OCI-LY1 (cell line): ENCODE measurements at regions not wholly inside any gene's neighbourhood (a gene's known extent, or its start where the extent isn't known, plus 50 kb on each side); places are given as distances from the start of the nearest gene placed in this dataset.

ENCODE experiments used
- H2AFZ ChIP-seq: fragments of 200-600 bp; sonication (generic), shearing (Covaris generic); 2 replicates; pipeline ENCODE4 v1.6.0; 2014; ENCODE audit warnings: antibody characterized with exemption, mild to moderate bottlenecking, low read length
- H3F3A ChIP-seq: fragments of 200-600 bp; sonication (generic), shearing (Covaris generic); 2 replicates; pipeline ENCODE4 v1.6.0; 2014; ENCODE audit warnings: mild to moderate bottlenecking, antibody characterized with exemption, low read length, moderate library complexity; ENCODE audit not compliant: insufficient read depth
- H3K27ac ChIP-seq: fragments of 200-600 bp; sonication (generic); 2 replicates; pipeline ENCODE4 v1.5.1; 2014; ENCODE audit warnings: low read length, mixed run types, mild to moderate bottlenecking, low read depth; ENCODE audit not compliant: poor library complexity, severe bottlenecking
- H3K27me3 ChIP-seq: fragments of 200-600 bp; sonication (generic); 2 replicates; pipeline ENCODE4 v1.6.0; 2014; ENCODE audit warnings: antibody characterized with exemption, mild to moderate bottlenecking, low read length, moderate library complexity; ENCODE audit not compliant: insufficient read depth
- H3K36me3 ChIP-seq: fragments of 200-600 bp; sonication (generic); 2 replicates; pipeline ENCODE4 v1.6.1; 2014; ENCODE audit warnings: mild to moderate bottlenecking, antibody characterized with exemption, low read length, moderate library complexity, mixed read lengths; ENCODE audit not compliant: insufficient read depth
- H3K4me1 ChIP-seq: fragments of 200-600 bp; sonication (generic); 2 replicates; pipeline ENCODE4 v1.5.1; 2014; ENCODE audit warnings: mild to moderate bottlenecking, low read length, moderate library complexity; ENCODE audit not compliant: insufficient read depth, severe bottlenecking
- H3K4me2 ChIP-seq: fragments of 200-600 bp; sonication (generic), shearing (Covaris generic); 2 replicates; pipeline ENCODE4 v1.6.1; 2014; ENCODE audit warnings: low read length
- H3K4me3 ChIP-seq: fragments of 200-600 bp; sonication (generic); 2 replicates; pipeline ENCODE4 v1.5.1; 2014; ENCODE audit warnings: low read length, low read depth, mild to moderate bottlenecking, mixed read lengths; ENCODE audit not compliant: poor library complexity, severe bottlenecking
- H3K79me2 ChIP-seq: fragments of 200-600 bp; shearing (Covaris generic); 2 replicates; pipeline ENCODE4 v1.6.1; 2016; ENCODE audit warnings: mixed run types, low read length, mixed read lengths; ENCODE audit not compliant: insufficient read depth
- H3K9ac ChIP-seq: fragments of 200-600 bp; sonication (generic), shearing (Covaris generic); 2 replicates; pipeline ENCODE4 v1.6.1; 2014; ENCODE audit warnings: mild to moderate bottlenecking, low read length, mixed read lengths
- H3K9me2 ChIP-seq: fragments of 200-600 bp; sonication (generic), shearing (Covaris generic); 2 replicates; pipeline ENCODE4 v1.6.1; 2014; ENCODE audit warnings: low read depth, mild to moderate bottlenecking, low read length, mixed read lengths
- H3K9me3 ChIP-seq: fragments of 200-600 bp; shearing (Covaris generic); 2 replicates; pipeline ENCODE4 v1.6.1; 2014; ENCODE audit warnings: low read length, mixed read lengths
- H4K20me1 ChIP-seq: fragments of 200-600 bp; sonication (generic), shearing (Covaris generic); 2 replicates; pipeline ENCODE4 v1.6.0; 2016; ENCODE audit warnings: mild to moderate bottlenecking, low read length; ENCODE audit not compliant: insufficient read depth
- EZH2 ChIP-seq: fragments of 200-600 bp; sonication (generic), shearing (Covaris generic); IDR thresholded peaks from 2 replicates; pipeline ENCODE4 v1.8.0; 2017; ENCODE audit warnings: borderline replicate concordance, mixed run types, mild to moderate bottlenecking, antibody characterized with exemption, low read length, moderate library complexity, mixed read lengths
- TF ChIP-seq, protein P1 (sequence below): fragments of 200-600 bp; sonication (generic), shearing (Covaris generic); IDR thresholded peaks from 2 replicates; pipeline ENCODE4 v1.5.1; 2017; ENCODE audit warnings: mild to moderate bottlenecking, antibody characterized with exemption, low read length, moderate library complexity, mixed read lengths

DNA sequence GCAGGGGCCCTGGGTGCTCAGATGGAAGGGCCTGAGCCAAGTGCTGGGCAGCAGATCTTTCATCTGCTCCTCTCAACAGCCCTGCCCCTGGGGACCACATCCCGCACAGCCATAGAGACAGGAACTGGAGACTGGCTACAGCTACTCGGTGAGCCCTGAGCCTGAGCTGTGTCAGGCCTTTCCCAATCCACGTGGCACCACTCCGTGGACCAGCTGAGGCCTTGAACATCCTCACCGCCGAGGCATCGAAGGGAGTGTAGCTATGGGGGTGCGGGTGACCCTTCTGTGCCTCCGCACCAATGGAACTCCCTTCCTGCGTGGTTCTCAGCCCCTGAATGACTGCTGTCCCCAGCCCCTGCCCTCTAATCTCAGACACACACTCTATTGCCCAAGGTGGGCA, 362.7 kb upstream of the SHH start:
- Histone ChIP-seq H3F3A (no peaks in the 10 kb centered on the region), H3K36me3 (no peaks in the 10 kb centered on the region), H3K4me3 (no peak overlapping the region), H2AFZ (no peak overlapping the region), H3K9me3 (no peaks in the 10 kb centered on the region), H3K27ac (no peak overlapping the region), H3K4me1 (no peaks in the 10 kb centered on the region), H4K20me1 (no peaks in the 10 kb centered on the region), H3K27me3 (peaks cover 8% of the 10 kb centered on the region; the same call in 1 of the 2 replicates), H3K4me2 (no peak overlapping the region), H3K79me2 (no peaks in the 10 kb centered on the region), H3K9me2 (no peaks in the 10 kb centered on the region), H3K9ac (no peak overlapping the region)
- no peak for TF ChIP-seq EZH2
- TF ChIP-seq, protein P1, sequence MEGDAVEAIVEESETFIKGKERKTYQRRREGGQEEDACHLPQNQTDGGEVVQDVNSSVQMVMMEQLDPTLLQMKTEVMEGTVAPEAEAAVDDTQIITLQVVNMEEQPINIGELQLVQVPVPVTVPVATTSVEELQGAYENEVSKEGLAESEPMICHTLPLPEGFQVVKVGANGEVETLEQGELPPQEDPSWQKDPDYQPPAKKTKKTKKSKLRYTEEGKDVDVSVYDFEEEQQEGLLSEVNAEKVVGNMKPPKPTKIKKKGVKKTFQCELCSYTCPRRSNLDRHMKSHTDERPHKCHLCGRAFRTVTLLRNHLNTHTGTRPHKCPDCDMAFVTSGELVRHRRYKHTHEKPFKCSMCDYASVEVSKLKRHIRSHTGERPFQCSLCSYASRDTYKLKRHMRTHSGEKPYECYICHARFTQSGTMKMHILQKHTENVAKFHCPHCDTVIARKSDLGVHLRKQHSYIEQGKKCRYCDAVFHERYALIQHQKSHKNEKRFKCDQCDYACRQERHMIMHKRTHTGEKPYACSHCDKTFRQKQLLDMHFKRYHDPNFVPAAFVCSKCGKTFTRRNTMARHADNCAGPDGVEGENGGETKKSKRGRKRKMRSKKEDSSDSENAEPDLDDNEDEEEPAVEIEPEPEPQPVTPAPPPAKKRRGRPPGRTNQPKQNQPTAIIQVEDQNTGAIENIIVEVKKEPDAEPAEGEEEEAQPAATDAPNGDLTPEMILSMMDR, result no peak

DNA sequence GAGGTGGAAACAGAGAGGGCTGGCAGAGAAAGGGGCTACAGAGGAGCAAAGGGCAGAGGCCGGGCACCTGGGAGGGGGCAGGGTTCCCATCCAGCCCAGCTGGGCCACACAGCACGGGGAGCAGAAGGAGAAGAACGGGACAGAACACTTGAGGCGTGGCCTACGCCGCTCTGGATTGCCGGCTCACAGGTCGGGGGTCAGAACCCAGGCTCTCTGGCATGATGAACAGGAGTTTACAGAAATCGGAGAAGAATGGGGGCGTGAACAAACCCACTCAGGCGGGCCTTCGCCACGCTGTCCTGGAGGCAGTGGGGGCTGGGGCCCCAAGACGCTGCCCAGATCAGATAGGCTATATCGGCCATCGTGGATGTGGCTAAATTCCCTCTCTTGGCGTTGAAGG, 362.2 kb upstream of the SHH start:
- H2AFZ ChIP-seq, result no peak overlapping the region
- H3F3A ChIP-seq, result no peaks in the 10 kb centered on the region
- TF ChIP-seq, protein P1, result no peak
- TF ChIP-seq EZH2, result no peak
- no peaks in the 10 kb centered on the region for H4K20me1 ChIP-seq
- no peaks in the 10 kb centered on the region for H3K9me3 ChIP-seq
- no peaks in the 10 kb centered on the region for H3K4me1 ChIP-seq
- no peak overlapping the region for H3K27ac ChIP-seq
- no peak overlapping the region for H3K4me3 ChIP-seq
- no peaks in the 10 kb centered on the region for H3K36me3 ChIP-seq
- H3K79me2 ChIP-seq, result no peaks in the 10 kb centered on the region
- H3K9me2 ChIP-seq, result no peaks in the 10 kb centered on the region
- H3K9ac ChIP-seq, result no peak overlapping the region
- peaks cover 8% of the 10 kb centered on the region; the same call in 1 of the 2 replicates for H3K27me3 ChIP-seq
- H3K4me2 ChIP-seq, result no peak overlapping the region

DNA sequence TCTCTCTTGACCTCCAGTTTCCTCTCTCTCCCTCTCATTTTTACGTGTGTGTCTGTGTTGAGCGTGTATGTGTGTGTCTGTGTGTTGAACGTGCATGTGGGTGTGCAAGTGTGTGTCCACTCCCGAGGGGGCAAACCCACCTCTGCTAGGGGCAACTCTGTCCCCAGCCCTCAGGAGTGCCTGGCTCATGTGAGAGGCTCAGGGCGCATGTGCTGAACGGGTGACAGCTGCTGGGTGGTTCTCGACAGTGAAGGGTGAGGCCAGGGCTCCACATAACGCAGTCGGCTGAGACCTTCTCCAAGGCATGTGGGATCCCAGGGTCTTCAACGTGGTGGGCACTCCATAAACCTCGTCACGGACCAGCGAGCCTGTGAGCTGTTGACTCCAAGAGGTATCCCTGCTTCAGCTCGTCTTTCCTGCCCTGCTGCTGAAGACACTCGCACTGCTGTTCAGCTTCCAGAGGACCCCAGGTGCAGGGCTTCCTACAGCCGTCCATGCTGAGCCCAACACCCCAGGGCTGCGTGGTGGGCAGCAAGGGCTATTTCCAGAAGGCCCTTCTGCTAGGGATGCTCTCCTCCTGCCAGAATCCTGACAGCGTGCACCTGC, 361.6 kb upstream of the SHH start:
- no peaks in the 10 kb centered on the region for H4K20me1 ChIP-seq
- no peak overlapping the region for H3K4me3 ChIP-seq
- H3K27ac ChIP-seq, result no peak overlapping the region
- H3K27me3 ChIP-seq, result peaks cover 8% of the 10 kb centered on the region; the same call in 1 of the 2 replicates
- no peaks in the 10 kb centered on the region for H3F3A ChIP-seq
- H3K9ac ChIP-seq, result no peak overlapping the region
- no peaks in the 10 kb centered on the region for H3K79me2 ChIP-seq
- H3K4me2 ChIP-seq, result no peak overlapping the region
- H3K9me3 ChIP-seq, result no peaks in the 10 kb centered on the region
- H2AFZ ChIP-seq, result no peak overlapping the region
- no peaks in the 10 kb centered on the region for H3K36me3 ChIP-seq
- no peaks in the 10 kb centered on the region for H3K4me1 ChIP-seq
- H3K9me2 ChIP-seq, result no peaks in the 10 kb centered on the region
- TF ChIP-seq, protein P1, result no peak
- TF ChIP-seq EZH2, result no peak
